ENCODE measurements at regions not wholly inside any gene's neighbourhood (a gene's known extent, or its start where the extent isn't known, plus 50 kb on each side); places are given as distances from the start of the nearest gene placed in this dataset.

DNA sequence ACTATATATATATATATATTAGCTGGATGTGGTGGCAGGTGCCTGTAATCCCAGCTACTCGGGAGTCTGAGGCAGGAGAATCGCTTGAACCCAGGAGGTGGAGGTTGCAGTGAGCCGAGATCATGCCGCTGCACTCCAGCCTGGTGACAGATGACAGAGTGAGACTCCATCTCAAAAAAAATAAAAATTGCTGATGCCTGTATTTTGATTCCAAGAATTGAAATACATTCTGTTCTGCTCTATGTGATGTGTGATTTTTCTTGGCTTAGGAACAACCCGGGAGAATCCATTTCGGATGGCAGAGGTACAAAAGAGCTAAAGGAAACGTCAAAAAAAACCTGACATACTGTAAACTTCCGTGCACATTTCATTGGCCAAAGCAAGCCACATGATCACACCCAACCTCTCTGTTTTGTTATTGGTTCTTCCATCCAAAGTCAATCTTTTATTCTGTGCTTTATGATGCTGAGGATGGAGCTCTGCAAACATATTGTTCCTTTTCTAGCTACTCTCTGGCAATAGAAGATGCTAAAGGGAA is 478.1 kb upstream of the MAP2 start:
- no peaks in the 10 kb centered on the region for H3K36me3 ChIP-seq (replicated peaks in 1 of 2; ENCODE audit: control extremely low read depth in 1 of 2, control insufficient read depth in 1 of 2, extremely low read depth in 1 of 2, insufficient read depth in 2 of 2, low read length in 1 of 2)
- ATAC-seq (ENCODE audit: low read depth) = no peak
- no peaks in the 10 kb centered on the region for H3K4me1 Mint-ChIP-seq
- H3K27me3 ChIP-seq (replicated peaks in 1 of 4; ENCODE audit: control extremely low read depth in 1 of 4, control insufficient read depth in 3 of 4, insufficient read depth in 4 of 4, low read length in 3 of 4) = no peaks in the 10 kb centered on the region
- no peaks in the 10 kb centered on the region for H3K4me1 ChIP-seq (ENCODE audit: control insufficient read depth in 2 of 2, insufficient read depth in 2 of 2, low read length in 2 of 2)
- TF ChIP-seq, protein P1, sequence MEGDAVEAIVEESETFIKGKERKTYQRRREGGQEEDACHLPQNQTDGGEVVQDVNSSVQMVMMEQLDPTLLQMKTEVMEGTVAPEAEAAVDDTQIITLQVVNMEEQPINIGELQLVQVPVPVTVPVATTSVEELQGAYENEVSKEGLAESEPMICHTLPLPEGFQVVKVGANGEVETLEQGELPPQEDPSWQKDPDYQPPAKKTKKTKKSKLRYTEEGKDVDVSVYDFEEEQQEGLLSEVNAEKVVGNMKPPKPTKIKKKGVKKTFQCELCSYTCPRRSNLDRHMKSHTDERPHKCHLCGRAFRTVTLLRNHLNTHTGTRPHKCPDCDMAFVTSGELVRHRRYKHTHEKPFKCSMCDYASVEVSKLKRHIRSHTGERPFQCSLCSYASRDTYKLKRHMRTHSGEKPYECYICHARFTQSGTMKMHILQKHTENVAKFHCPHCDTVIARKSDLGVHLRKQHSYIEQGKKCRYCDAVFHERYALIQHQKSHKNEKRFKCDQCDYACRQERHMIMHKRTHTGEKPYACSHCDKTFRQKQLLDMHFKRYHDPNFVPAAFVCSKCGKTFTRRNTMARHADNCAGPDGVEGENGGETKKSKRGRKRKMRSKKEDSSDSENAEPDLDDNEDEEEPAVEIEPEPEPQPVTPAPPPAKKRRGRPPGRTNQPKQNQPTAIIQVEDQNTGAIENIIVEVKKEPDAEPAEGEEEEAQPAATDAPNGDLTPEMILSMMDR (IDR thresholded peaks at IDR 0.05) = no peak
- no peak for TF ChIP-seq EZH2 (IDR thresholded peaks at IDR 0.05; ENCODE audit: borderline replicate concordance, insufficient read depth, low read depth, low read length, poor library complexity, severe bottlenecking)
- H2AFZ ChIP-seq (ENCODE audit: insufficient read depth, low read depth, low read length, poor library complexity, severe bottlenecking) = no peak overlapping the region
- ChIA-PET POLR2A (no interaction called here), CTCF (no interaction called here)
- H3K9me3 ChIP-seq (ENCODE audit: control extremely low read depth in 1 of 3, control insufficient read depth in 2 of 3, insufficient read depth in 1 of 3, low read length in 2 of 3) = no peaks in the 10 kb centered on the region
- no peak overlapping the region for H3K4me3 Mint-ChIP-seq
- no peaks in the 10 kb centered on the region for H3K27me3 Mint-ChIP-seq
- WGBS (ENCODE audit: insufficient coverage) = 78% methylated on average over 6 of the region's 8 CpGs
- no peak overlapping the region for H3K27ac ChIP-seq (ENCODE audit: low read length in 2 of 2)
- DNase-seq = no peak
- H3K27ac Mint-ChIP-seq = no peak overlapping the region
- intact Hi-C loops (cut with micrococcal nuclease) = no loop called here
- H3K9me3 Mint-ChIP-seq (ENCODE audit: insufficient read depth) = no peaks in the 10 kb centered on the region
- no peak overlapping the region for H3K4me2 ChIP-seq (replicated peaks; ENCODE audit: low read depth, low read length, poor library complexity, severe bottlenecking)
- no peaks in the 10 kb centered on the region for H3K79me2 ChIP-seq (ENCODE audit: control insufficient read depth, insufficient read depth, low read length)
- no peak overlapping the region for H3K4me3 ChIP-seq (ENCODE audit: control extremely low read depth in 1 of 5, extremely low read depth in 1 of 5, insufficient read depth in 1 of 5, low read depth in 2 of 5, low read length in 4 of 5)
- no peaks in the 10 kb centered on the region for H4K20me1 ChIP-seq (ENCODE audit: control insufficient read depth, insufficient read depth, low read length, poor library complexity, severe bottlenecking)
- no peak overlapping the region for H3K9ac ChIP-seq (ENCODE audit: low read length)

DNA sequence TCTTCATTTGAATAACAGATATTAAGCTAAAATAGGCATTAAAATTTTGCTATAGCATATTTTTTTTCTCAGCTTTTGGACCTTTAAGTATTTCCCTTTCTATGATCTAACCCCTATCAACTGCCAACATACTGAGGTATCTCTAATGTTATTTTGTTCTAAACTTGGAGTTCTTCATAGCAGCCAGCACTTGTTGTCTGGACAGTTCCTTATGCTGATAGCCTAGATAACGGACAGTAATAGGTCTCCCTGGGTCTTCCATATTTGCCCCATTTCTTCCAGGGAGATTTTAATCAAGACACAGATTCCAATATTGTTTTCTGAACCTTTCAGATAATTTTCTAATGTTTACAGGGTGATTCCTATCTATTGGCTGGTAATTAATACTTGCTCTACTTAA is 475.8 kb upstream of the MAP2 start:
- no peaks in the 10 kb centered on the region for H3K27me3 Mint-ChIP-seq
- Histone ChIP-seq H2AFZ (ENCODE audit: insufficient read depth, low read depth, low read length, poor library complexity, severe bottlenecking) (no peak overlapping the region), H3K79me2 (ENCODE audit: control insufficient read depth, insufficient read depth, low read length) (no peaks in the 10 kb centered on the region), H3K4me3 (ENCODE audit: control extremely low read depth in 1 of 5, extremely low read depth in 1 of 5, insufficient read depth in 1 of 5, low read depth in 2 of 5, low read length in 4 of 5) (no peak overlapping the region), H3K4me2 (replicated peaks; ENCODE audit: low read depth, low read length, poor library complexity, severe bottlenecking) (no peak overlapping the region), H3K27me3 (replicated peaks in 1 of 4; ENCODE audit: control extremely low read depth in 1 of 4, control insufficient read depth in 3 of 4, insufficient read depth in 4 of 4, low read length in 3 of 4) (no peaks in the 10 kb centered on the region), H4K20me1 (ENCODE audit: control insufficient read depth, insufficient read depth, low read length, poor library complexity, severe bottlenecking) (no peaks in the 10 kb centered on the region), H3K9ac (ENCODE audit: low read length) (no peak overlapping the region), H3K36me3 (replicated peaks in 1 of 2; ENCODE audit: control extremely low read depth in 1 of 2, control insufficient read depth in 1 of 2, extremely low read depth in 1 of 2, insufficient read depth in 2 of 2, low read length in 1 of 2) (no peaks in the 10 kb centered on the region), H3K9me3 (ENCODE audit: control extremely low read depth in 1 of 3, control insufficient read depth in 2 of 3, insufficient read depth in 1 of 3, low read length in 2 of 3) (peaks cover 0 to under 1% (median 0%) of the 10 kb centered on the region in 3 donors), H3K27ac (ENCODE audit: low read length in 2 of 2) (no peak overlapping the region), H3K4me1 (ENCODE audit: control insufficient read depth in 2 of 2, insufficient read depth in 2 of 2, low read length in 2 of 2) (no peaks in the 10 kb centered on the region)
- no peaks in the 10 kb centered on the region for H3K4me1 Mint-ChIP-seq
- H3K9me3 Mint-ChIP-seq (ENCODE audit: insufficient read depth) = no peaks in the 10 kb centered on the region
- ChIA-PET POLR2A (no interaction called here), CTCF (no interaction called here)
- WGBS (ENCODE audit: insufficient coverage) = no CpG with 5 or more reads among the region's 1 CpG
- no peak for TF ChIP-seq EZH2 (IDR thresholded peaks at IDR 0.05; ENCODE audit: borderline replicate concordance, insufficient read depth, low read depth, low read length, poor library complexity, severe bottlenecking)
- TF ChIP-seq, protein P1 (IDR thresholded peaks at IDR 0.05) = no peak
- no peak overlapping the region for H3K27ac Mint-ChIP-seq
- no peak overlapping the region for H3K4me3 Mint-ChIP-seq
- DNase-seq (no peak), ATAC-seq (ENCODE audit: low read depth) (no peak)
- intact Hi-C loops (cut with micrococcal nuclease) = no loop called here
